Hepatocyte (in vitro differentiated cells): ENCODE measurements at regions not wholly inside any gene's neighbourhood (a gene's known extent, or its start where the extent isn't known, plus 50 kb on each side); places are given as distances from the start of the nearest gene placed in this dataset.

ENCODE experiments used
- DNase-seq: peaks from one replicate; pipeline ENCODE4 v3.0.0-alpha.2; 2016; ENCODE audit warnings: low spot score
- H2AFZ ChIP-seq: fragments of 200-600 bp; sonication (generic); 2 replicates; pipeline ENCODE4 v1.6.0; 2016; ENCODE audit warnings: antibody characterized with exemption, mild to moderate bottlenecking
- H3K27ac ChIP-seq: fragments of 200-600 bp; sonication (generic); 2 replicates; pipeline ENCODE4 v1.5.1; 2016; ENCODE audit warnings: mild to moderate bottlenecking
- H3K27me3 ChIP-seq: fragments of 200-600 bp; sonication (generic); 2 replicates; pipeline ENCODE4 v1.6.1; 2016
- H3K36me3 ChIP-seq: fragments of 200-600 bp; sonication (generic); replicated peaks from 2 replicates; pipeline ENCODE4 v1.5.1; 2016; ENCODE audit warnings: low read depth; ENCODE audit not compliant: insufficient read depth
- H3K4me1 ChIP-seq: fragments of 200-600 bp; sonication (generic); 2 replicates; pipeline ENCODE4 v1.5.1; 2016; ENCODE audit warnings: mild to moderate bottlenecking, moderate library complexity; ENCODE audit not compliant: insufficient read depth
- H3K4me2 ChIP-seq: fragments of 200-600 bp; sonication (generic); 2 replicates; pipeline ENCODE4 v1.6.0; 2016
- H3K4me3 ChIP-seq: fragments of 200-600 bp; sonication (generic); 2 replicates; pipeline ENCODE4 v1.5.1; 2016; ENCODE audit warnings: mild to moderate bottlenecking
- H3K79me2 ChIP-seq: fragments of 200-600 bp; sonication (generic); 2 replicates; pipeline ENCODE4 v1.6.0; 2017; ENCODE audit warnings: mild to moderate bottlenecking
- H3K9me2 ChIP-seq: fragments of 200-600 bp; sonication (generic); replicated peaks from 2 replicates; pipeline ENCODE4 v1.6.0; 2017; ENCODE audit warnings: mild to moderate bottlenecking; ENCODE audit not compliant: insufficient read depth
- H3K9me3 ChIP-seq: fragments of 200-600 bp; sonication (generic); 2 replicates; pipeline ENCODE4 v1.5.1; 2016; ENCODE audit warnings: low read depth, mild to moderate bottlenecking
- H4K20me1 ChIP-seq: fragments of 200-600 bp; sonication (generic); 2 replicates; pipeline ENCODE4 v1.6.0; 2016; ENCODE audit warnings: mild to moderate bottlenecking; ENCODE audit not compliant: insufficient read depth, poor library complexity, severe bottlenecking
- CTCF ChIP-seq: fragments of 200-600 bp; sonication (generic); IDR thresholded peaks from 2 replicates; pipeline ENCODE4 v1.5.1; 2016; ENCODE audit warnings: antibody characterized with exemption, mild to moderate bottlenecking; ENCODE audit not compliant: poor library complexity
- EZH2 ChIP-seq: fragments of 200-600 bp; sonication (generic); IDR thresholded peaks from 2 replicates; pipeline ENCODE4 v1.6.1; 2016; ENCODE audit warnings: antibody characterized with exemption, mild to moderate bottlenecking, borderline replicate concordance
- EZH2phosphoT487 ChIP-seq: fragments of 200-600 bp; sonication (generic); IDR thresholded peaks from one replicate; pipeline ENCODE4 v1.6.1; 2018; ENCODE audit warnings: antibody characterized with exemption, mild to moderate bottlenecking, low read depth, moderate library complexity; ENCODE audit not compliant: unreplicated experiment, severe bottlenecking
- WGBS: methylation state at CpG from one replicate; pipeline ENCODE4 v1.1.6; 2016; ENCODE audit warnings: low lambda C conversion rate; ENCODE audit errors: missing lambda C conversion rate; 5-methylcytosine and 5-hydroxymethylcytosine counted together

- 58% methylated on average over 6 of the region's 6 CpGs for WGBS
- DNase-seq: no peak
- H3K4me2 ChIP-seq: no peak overlapping the region
- no peak overlapping the region for H3K27ac ChIP-seq
- peaks cover 4% of the 10 kb centered on the region for H3K27me3 ChIP-seq
- TF ChIP-seq EZH2 (no peak), CTCF (no peak), EZH2phosphoT487 (no peak)
- H3K4me3 ChIP-seq: no peak overlapping the region
- H3K4me1 ChIP-seq: no peaks in the 10 kb centered on the region
- H3K9me3 ChIP-seq: no peaks in the 10 kb centered on the region
- no peaks in the 10 kb centered on the region for H3K9me2 ChIP-seq
- no peak overlapping the region for H2AFZ ChIP-seq
- no peaks in the 10 kb centered on the region for H3K36me3 ChIP-seq
- H4K20me1 ChIP-seq: no peaks in the 10 kb centered on the region
- no peaks in the 10 kb centered on the region for H3K79me2 ChIP-seq
Measured at GRCh38 chr13:78784014-78784750, 125.2 kb upstream of the OBI1 start.

- 39% methylated on average over 3 of the region's 3 CpGs for WGBS
- Histone ChIP-seq H4K20me1 (no peaks in the 10 kb centered on the region), H3K79me2 (no peaks in the 10 kb centered on the region), H3K36me3 (no peaks in the 10 kb centered on the region), H3K4me2 (no peak overlapping the region), H3K4me3 (no peak overlapping the region), H2AFZ (no peak overlapping the region), H3K27me3 (peaks cover 19% of the 10 kb centered on the region), H3K4me1 (no peaks in the 10 kb centered on the region), H3K9me3 (no peaks in the 10 kb centered on the region), H3K27ac (no peak overlapping the region), H3K9me2 (no peaks in the 10 kb centered on the region)
- no peak for DNase-seq
- TF ChIP-seq CTCF (no peak), EZH2 (no peak), EZH2phosphoT487 (no peak)
Measured at GRCh38 chr13:78780708-78781107, 121.8 kb upstream of the OBI1 start.

- no peaks in the 10 kb centered on the region for H3K9me3 ChIP-seq
- H3K27ac ChIP-seq: no peak overlapping the region
- DNase-seq: no peak
- no peaks in the 10 kb centered on the region for H4K20me1 ChIP-seq
- no peaks in the 10 kb centered on the region for H3K9me2 ChIP-seq
- H3K27me3 ChIP-seq: peaks cover 26% of the 10 kb centered on the region
- WGBS: 92% methylated on average over 3 of the region's 3 CpGs
- TF ChIP-seq EZH2phosphoT487 (no peak), EZH2 (no peak), CTCF (no peak)
- H3K36me3 ChIP-seq: no peaks in the 10 kb centered on the region
- no peak overlapping the region for H3K4me2 ChIP-seq
- H3K4me1 ChIP-seq: no peaks in the 10 kb centered on the region
- no peak overlapping the region for H3K4me3 ChIP-seq
- no peaks in the 10 kb centered on the region for H3K79me2 ChIP-seq
- H2AFZ ChIP-seq: no peak overlapping the region
Measured at GRCh38 chr13:78779608-78780007, 120.7 kb upstream of the OBI1 start.

- Histone ChIP-seq H3K4me2 (peak overlapping the region; percentile 34), H3K79me2 (no peaks in the 10 kb centered on the region), H3K9me3 (no peaks in the 10 kb centered on the region), H3K27me3 (peaks cover 29% of the 10 kb centered on the region), H3K4me1 (no peaks in the 10 kb centered on the region), H3K27ac (no peak overlapping the region), H3K4me3 (no peak overlapping the region), H4K20me1 (no peaks in the 10 kb centered on the region), H2AFZ (no peak overlapping the region), H3K9me2 (no peaks in the 10 kb centered on the region), H3K36me3 (no peaks in the 10 kb centered on the region)
- DNase-seq: no peak
- TF ChIP-seq EZH2phosphoT487 (no peak), CTCF (no peak), EZH2 (no peak)
- WGBS: 22% methylated on average over 6 of the region's 6 CpGs
Measured at GRCh38 chr13:78777976-78778375, 119.0 kb upstream of the OBI1 start.
